GM18517 (cell line): ENCODE measurements at regions not wholly inside any gene's neighbourhood (a gene's known extent, or its start where the extent isn't known, plus 50 kb on each side); places are given as distances from the start of the nearest gene placed in this dataset.

ENCODE experiments used
- ATAC-seq: cut with Tn5 transposase; IDR thresholded peaks from one replicate; pipeline ENCODE4 v1.9.1; 2021; ENCODE audit warnings: mild to moderate bottlenecking, moderate library complexity; ENCODE audit not compliant: unreplicated experiment

DNA sequence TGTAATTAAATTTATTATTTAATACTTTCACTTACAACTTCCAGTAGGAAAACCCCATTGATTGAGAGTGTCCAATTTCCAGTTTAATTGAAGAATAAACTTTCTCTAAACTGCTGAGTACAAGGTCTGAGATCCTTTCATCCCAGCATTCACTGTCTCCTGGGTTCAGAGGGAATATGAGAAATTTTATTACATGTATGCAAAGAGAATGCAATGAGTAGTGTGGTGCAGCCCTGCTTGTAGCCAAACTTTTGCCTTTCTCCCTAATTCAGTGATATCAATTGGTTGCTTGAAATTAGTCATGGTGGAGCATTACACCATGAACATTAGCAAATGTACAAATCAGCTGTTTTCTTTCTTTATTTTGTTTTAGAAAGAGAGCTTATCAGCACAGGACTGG is 780.6 kb upstream of the MDGA2 start:
- ATAC-seq: no peak

DNA sequence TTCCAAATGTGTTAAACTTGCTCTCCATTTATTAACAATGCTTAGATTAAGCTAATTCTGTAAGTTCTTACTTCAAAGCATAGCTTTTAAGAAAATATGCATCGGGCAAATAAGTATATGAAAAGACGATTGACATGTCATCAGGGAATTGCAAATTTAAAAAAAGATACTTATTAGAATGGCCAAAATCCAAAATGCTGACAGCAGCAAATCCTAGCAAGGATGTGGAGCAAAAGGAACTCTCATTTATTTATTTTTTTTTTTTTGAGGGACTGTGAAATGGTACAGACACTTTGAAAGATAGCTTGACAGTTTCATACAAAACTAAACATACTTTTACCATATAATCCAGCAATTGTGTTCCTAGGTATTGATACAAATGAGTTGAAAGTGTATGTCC is 779.5 kb upstream of the MDGA2 start:
- ATAC-seq: no peak

DNA sequence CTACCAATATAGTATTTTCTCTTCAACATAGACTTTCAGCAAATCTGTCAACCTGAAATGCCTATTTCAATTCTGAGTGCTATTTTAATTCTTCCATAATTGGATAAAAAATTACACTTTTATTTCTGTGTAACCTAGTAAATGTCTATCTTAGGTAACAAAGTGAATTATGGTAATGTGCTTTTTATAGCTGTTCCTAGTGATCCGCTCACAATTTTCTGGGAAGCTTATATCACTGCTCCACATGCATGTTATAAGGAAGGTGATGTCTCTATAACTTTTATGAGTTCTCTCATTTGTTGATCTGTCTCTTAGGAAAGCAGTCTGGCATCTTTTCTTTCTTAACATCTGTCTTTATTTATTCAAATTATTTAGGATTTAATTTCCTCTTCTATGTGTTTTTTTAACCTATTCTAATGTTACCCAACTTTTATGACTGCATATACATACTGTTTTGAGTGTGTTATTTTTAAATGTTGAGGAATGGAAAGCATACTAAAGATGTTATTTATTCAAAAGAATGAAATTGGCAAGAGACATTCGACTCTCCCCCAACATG is 777.1 kb upstream of the MDGA2 start:
- no peak for ATAC-seq

DNA sequence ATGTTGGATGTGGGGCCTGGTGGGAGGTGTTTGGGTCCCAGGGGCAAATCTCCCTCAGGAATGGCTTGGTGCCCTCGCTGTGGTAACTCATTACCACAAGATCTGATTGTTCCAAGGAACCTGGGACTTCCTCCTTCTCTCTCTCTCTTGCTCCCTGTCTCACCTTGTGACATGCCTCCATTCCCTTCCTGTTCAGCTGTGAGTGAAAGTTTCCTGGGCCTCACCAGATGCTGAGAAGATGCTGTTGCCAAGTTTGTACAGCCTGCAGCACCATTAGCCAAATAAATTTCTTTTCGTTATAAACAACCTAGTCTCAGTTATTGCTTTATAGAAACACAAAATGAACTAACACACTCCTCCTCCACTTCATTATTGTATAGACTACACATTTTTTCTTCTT is 759.8 kb upstream of the MDGA2 start:
- ATAC-seq: no peak

DNA sequence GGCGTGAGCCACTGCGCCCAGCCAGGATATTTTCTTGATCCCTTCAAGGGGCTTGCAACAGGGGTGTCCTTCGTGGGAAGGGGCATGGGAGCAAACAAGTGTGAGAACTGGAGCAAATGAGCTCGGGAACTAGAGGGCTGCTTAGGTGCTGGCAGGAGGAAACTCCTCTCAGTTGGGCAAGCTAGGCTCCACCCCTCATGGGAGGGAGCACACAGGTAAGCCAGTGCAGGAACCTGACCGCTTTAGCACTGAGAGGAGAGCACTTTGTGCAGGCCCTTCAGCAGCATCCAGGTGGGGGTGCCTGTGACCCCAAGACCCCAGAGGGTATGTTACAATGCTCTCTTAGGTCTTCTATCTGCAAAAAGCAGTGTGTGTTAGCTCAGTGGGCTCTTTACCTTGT is 755.4 kb upstream of the MDGA2 start:
- no peak for ATAC-seq

DNA sequence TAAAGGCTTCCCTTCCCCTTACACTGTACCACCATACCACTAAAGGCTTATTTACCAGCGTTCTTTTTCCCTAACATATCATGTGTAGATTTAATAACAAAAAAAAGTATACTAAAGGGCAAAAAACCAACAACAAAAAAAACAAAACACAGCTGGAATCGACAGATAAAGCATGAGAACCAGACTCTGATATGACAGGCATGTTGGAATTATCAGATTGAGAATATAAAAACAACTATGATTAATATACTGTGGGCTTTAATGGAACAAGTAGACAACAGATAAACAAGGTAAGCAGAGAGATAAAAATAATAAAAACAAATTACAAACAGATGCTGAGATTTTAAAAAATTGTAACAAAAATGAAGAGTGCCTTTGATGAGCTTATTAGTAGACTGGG is 754.1 kb upstream of the MDGA2 start:
- ATAC-seq: no peak

DNA sequence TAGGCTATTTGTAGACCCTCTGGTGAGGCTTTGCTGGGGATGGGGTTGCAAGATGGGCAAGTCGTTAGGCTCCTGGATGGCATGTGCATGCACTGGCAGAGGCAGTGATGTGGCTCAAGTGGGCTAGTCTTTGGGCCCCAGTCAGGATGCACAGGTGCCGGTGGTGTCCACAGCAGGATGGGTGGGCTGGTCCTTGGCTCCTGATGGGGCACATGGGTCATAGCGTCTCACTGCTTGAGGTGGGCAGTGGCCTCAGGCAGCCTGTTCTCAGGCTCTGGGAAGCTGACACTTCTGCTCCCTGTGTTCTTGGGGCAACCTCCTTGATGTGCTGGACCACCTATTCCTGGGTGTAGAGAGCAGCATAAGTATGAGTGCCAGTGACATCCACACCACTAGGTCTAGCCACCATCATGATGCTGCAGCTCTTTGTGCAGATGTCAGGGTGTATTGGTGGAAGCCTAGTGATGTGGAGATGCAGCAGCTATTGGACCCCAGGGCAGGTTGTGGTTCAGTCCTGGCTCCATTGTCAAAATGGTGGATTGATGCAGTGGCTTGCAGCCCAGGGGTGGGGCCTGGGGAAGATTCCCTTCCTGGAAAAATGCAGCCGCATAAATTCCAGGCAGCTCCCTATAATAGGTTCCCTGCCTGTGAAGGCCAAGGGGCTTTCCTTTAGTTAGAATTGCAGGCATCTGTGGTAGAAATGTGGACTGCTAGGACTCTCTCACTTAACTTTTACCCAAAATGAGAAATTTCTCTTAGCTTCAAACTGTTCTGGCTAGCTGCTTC is 742.5 kb upstream of the MDGA2 start:
- no peak for ATAC-seq

DNA sequence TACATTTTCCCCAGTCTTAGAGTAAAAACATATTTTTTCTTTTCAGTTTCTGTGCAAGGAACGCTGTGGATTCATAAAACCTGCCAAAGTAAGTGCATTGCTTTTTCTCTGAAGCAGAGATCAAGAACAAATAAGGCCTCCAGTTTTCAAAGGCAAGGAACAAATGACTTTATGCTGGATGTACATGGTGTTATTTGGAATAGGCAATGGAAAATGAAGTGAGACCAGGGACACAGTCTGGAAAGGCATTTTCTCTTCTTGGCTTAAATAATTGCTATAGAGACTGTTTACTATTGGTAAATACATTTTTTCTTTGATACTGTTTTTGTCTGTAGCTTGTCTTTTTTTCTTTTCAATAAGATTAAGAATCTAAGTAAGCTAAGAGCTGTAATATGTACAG is 725.9 kb upstream of the MDGA2 start:
- ATAC-seq: no peak

DNA sequence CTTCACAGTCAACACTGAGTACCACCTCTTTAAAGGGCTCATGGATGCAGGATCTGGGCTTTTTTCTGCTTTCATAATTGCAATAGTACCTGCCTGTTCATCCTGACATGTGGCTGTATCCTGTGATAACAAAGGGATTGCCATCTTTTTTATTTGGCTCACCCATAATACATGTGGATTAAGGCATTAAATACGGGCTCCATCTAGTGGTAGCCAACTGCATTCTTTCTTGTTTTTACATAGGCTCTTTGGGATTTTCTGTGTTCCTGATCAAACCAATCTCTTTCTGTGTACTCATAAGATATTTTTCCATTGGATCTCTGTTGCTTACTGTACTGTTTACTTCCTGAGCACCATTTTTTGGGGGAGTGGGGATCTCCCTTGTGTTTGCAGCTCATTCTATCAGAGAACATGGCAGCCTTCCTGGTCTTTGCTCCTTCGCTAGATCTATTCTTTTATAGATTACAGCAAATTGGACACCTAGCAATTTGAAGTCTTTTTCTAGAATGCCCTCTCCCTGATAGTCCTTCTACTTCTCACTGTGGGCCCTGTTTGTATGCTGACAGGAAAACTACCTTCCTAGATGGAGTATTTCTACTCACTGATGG is 723.4 kb upstream of the MDGA2 start:
- no peak for ATAC-seq

DNA sequence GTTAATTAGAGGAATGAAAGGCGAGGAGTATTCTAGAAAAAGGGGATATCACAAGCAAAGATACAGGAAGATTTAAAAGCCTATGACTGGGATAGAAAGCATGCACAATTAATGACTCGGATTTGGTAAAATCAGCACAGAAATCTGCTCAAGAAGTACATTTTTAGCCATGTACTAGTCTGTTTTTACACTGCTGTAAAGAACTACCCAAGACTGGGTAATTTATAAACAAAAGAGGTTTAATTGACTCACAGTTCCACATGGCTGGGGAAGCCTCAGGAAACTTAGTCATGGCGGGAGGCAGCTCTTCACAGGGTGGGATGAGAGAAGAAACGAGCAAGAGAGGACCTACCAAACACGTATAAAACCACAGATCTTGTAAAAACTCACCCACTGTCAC is 716.3 kb upstream of the MDGA2 start:
- ATAC-seq: no peak

DNA sequence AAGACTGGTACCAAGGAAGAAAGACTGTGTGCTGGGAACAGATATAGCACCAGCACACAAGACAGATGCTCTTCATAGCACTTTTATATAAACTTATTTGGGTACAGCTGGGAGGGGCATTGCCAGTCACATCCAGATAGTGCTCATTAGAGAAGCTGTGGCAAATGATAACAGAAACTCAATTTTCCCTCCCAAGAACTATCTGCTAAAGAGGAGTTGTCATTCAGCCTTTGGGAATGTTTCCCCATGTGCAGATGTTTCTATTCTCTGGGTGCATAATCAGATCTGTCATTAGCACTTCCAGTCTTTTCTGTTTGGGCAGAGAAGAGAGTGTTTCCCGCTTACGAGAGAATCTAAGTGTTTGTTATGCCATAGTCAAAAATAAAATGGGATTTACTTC is 714.9 kb upstream of the MDGA2 start:
- ATAC-seq: no peak

DNA sequence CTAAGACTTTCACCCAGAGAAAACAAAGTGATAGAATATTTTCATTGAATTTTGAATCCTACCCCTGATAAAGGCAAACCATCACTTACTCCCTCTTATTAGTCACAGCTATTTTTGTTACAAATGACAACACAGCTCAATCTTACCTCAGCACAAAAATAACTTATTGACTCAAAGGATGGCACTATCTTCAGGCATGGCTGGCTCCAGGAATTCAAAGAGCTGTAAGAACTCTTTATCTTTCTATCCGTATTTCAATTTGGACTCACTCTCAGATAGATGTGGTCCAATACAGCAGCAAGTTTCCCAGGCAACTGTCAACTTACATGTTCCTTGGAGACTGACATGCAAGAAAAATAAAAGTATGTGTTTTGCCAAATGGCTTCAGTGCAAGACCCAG is 709.4 kb upstream of the MDGA2 start:
- ATAC-seq: no peak

DNA sequence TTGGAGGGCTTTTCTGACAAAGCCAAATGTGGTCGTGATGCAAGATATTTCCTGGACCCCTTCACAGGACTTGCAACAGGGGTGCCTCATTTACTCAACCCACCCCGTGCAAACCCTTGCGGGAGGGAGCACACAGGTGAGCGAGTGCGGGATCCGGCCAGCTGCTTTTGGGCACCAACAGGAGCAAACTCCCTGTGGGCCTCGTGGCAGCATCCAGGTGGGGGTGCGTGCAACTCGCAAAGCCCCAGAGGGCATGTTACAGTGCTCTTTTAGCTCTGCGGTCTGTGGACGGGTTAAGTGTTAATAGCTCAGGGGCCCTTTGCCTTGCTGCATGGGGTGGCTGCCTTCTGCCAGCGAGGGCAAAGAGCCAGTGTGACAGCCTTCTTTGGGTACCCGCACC is 707.6 kb upstream of the MDGA2 start:
- ATAC-seq: no peak

DNA sequence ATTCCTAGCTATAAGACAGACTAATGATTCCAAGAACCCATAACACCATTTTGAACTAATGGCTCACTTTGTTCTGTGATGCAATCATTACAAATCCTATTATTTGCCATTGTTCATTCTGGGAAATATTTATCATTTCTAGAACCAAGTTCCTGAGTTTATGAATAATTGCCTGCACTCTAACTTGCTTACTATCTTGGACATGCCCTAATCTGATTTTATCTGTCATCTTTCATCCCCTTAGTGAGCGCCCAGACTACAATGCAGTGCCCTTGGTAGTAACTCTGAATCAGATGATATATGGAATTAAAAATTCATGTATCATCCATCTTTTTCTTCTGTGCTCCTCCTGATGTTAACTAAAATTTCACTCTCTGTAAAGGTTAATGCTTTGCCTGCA is 703.1 kb upstream of the MDGA2 start:
- ATAC-seq: no peak

DNA sequence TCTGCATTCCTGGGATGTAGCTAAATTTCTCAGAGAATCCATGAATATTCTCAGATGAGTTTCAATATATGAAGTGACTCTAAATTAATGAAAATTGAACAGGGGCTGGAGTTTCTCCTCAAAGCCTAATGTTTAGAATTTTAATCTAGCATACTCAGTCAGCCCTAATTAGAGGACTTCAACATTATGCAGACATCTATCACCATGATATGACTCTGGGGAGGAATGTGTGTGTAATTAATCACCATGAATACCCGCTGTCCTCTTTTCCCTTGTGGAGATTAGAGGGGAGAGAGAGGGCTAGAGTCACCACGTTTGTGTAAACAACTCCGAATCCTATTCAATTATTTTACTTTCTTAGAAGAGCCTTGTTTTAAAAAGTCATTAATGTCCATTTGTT is 698.6 kb upstream of the MDGA2 start:
- no peak for ATAC-seq

DNA sequence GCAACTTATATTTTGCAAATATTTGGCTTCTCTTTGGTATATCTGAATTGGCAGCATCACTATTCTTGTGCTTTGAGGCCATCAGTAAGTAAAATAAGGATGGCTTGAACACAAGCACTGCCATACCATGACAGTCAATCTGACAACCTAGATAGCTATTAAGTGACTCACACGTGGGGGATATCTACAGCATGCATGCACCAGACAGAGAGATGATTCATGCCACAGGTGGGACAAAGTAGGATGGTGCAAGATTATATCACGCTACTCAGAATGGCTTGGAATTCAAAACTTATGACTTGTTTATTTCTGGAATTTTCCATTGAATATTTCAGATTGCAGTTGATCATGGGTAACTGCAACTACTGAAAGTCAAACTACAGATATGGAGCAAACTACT is 675.6 kb upstream of the MDGA2 start:
- no peak for ATAC-seq

DNA sequence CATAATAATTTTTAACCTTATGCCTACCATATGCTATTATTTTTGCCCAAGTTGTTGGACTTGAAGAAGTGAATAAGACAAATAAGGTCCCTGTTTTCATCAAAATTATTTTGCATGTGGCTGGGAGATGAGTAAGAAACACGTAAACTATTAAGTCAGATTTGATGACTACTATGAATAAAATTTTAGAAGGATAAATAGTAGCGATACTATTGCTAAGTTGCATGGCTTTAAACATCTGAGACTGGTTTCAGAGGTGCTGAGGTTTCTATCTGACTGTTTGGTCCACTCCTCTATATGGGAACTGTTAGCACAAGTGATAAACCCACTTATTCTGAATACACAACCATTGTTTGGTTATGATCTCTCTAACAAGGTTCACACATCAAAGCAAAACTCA is 674.3 kb upstream of the MDGA2 start:
- no peak for ATAC-seq

DNA sequence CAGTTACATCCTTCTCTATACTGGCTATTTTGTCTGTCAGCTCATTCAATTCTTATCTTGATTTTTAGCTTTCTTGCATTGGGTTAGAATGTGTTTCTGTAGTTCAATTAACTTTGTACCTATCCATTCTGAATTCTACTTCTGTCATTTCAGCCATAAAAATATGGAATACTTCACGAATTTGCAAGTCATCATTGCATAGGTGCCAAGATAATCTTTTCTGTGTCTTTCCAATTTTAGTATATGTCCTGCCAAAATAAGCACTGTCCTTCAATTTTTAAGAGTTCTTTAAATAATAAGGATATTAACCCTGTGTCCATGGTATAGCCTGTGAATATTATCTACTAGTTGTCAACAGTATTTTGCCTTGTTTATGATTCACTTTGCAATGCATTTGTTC is 665.7 kb upstream of the MDGA2 start:
- ATAC-seq: no peak

DNA sequence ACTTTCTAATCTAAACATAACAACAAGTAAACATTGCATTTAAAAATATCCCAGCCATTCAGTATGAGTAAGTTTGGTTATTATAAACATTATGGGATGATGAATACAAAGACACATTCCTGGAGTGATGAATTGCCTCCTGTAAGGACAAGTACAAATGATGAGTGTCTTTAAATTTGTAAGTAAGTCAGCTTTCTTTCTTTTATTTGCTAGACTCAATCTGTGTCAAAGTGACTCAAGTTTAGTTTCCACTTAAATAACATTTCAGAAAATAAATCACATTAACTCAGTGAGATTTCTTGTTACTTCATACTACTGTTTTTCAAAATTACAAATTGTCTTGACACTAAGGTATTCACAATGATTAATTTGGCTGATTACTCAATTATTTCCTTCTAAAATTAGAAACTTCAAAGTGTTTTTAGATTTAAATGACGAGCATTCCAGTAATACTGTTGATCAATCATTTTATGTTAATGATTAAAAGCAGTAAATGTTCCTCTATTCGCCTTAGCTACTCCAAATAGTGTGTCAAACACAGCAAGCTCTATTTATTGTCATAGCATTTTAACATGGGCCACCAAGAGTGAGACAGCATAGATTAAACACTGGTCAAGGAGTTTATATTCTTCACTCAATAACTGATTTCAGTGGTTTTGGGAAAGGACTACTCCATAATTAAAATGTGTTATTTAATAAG is 658.0 kb upstream of the MDGA2 start:
- no peak for ATAC-seq

DNA sequence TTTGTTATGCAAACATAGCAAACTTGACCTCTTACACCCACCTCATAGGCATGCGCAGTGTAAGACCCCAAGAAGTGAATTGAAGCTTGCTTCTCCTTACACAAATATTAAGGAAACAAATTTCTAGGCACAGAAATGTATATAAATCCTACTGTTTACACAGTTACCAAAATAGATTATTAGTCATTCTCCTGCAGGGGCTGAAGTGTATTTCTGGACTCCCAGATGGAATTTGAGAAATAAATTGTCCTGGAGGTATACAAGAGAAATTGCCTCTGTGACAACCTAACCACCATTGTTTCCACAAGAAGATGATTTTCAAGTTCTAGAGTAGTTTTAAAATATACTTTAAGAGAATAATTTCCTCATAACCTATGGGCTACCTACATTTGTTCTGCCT is 656.0 kb upstream of the MDGA2 start:
- ATAC-seq: no peak

DNA sequence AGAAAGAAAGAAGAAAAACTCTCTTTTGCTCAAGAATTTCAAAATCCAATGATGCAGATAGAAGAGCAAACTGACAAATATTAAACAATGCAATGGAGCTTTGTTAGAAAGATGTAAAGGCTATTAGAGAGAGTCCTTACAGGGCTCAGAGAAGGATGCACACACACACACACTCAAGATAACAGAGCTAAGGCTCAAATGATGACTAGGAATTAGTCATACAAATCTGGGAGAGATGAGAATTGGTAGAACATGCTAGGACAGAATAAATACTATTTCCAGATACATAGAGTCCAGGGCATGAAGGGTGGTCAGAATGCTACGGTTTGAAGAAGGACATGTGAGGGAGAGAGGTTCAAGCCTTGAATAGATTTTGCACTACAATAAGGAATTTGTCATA is 650.1 kb upstream of the MDGA2 start:
- no peak for ATAC-seq

DNA sequence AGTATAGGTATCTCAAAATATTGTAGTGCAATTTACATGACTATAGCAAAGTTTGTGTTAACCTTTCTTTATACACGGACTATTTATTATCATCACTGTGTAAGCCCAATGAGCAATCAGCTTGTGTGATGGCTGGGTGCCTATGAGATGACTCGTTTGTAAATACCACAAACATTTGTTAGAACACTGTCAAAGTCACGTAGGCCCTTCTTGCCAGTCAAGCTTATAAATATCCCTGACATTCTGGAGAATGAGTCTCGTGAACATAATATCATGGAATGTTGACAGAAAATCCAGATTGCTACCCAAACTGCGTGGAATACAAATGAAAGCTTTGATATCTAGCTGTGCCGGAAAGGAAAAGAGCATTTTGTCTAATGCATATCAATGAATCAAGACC is 648.3 kb upstream of the MDGA2 start:
- ATAC-seq: no peak
